ENCODE measurements at regions not wholly inside any gene's neighbourhood (a gene's known extent, or its start where the extent isn't known, plus 50 kb on each side); places are given as distances from the start of the nearest gene placed in this dataset.
A peak's percentile ranks its signal among the peaks of the same experiment; 100 is the strongest.
"Not testable (repeated sequence)": the region's sequence is repeated elsewhere in the genome, so short reads cannot be mapped to it uniquely, and the experiment has no call there.

GRCh38 chr4:38483628-38484027 is 180.4 kb upstream of the KLF3 start:
- not testable (repeated sequence) for DNase-seq

- peak; percentile 44 for DNase-seq
Measured at GRCh38 chr4:38489011-38489861, 174.8 kb upstream of the KLF3 start.

DNA sequence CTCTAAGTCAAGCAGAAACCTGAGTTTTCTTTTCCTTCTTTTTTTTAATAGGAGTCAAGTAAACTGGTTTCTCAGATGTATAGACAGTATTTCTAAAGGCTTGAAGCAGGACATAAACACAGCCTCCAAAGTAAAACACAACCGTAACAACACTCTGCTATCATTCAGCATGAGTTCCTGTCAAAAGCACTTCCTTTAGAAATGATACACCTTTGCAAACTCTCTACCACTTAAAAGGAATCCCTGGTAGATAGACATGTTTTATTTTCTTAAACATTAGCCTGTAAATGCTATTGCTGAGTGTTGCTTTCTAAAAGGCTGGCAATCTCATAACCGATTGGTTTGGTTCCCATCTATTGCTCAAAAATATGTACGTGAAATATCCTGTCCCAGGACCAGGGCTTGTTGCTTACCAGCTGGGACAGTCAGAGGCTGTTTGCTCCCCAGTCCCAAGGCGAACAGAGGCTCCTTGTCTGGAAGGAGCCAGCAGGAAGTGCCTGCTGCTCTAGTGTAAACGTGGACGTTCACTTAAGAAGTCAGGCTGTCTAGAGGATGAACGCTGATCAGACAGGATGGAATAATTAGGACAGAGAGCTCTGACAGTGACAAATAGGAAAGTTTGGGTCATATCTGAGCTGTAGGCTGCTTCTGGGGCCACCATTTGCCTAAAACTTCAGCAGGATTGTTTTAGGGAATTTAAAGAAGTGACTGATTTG is 173.9 kb upstream of the KLF3 start:
- DNase-seq = no peak

GRCh38 chr4:38490753-38491446 is 173.1 kb upstream of the KLF3 start:
- DNase-seq = no peak

GRCh38 chr4:38491854-38492478 is 172.0 kb upstream of the KLF3 start:
- DNase-seq = no peak

DNA sequence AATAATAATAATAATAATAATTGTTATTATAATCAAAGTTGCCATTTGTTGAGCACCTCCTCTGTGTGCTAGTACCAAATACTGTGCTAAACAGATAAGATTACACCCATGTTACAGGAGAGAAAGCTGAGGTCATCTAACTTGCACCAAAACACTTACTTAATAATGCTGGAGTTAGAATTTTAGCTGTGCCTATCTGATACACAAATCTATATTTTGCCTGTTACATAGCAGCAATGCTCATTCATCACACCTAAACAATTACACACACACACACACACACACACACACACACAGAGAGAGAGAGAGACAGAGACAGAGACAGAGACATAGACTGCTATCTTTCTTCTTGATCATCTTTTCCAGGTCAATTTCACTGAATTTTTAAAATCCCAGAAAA is 170.9 kb upstream of the KLF3 start:
- no peak for DNase-seq

DNA sequence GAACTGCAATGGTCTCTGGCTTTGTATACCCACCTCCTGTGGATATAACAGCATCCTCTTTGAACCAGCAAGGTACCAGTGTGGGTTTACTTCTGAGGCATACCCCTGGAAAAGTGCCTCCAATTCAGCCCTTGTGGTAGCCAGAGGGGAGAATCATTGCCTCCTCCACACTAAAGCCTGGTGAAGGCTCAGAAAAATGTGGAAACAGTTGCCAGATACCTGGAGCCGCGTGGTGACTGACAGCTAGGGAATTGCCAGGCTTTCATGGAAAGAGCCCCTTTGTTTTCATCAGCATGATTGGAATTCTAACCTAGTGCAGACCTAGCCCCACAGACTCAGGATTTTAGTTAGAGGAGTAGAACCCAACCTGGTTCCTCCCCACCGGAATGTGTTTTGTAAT is 168.6 kb upstream of the KLF3 start:
- DNase-seq = no peak

GRCh38 chr4:38497121-38497520 is 166.9 kb upstream of the KLF3 start:
- no peak for DNase-seq

- no peak for DNase-seq
Measured at GRCh38 chr4:38499101-38499500, 164.9 kb upstream of the KLF3 start.

- DNase-seq = no peak
Measured at GRCh38 chr4:38500433-38500832, 163.6 kb upstream of the KLF3 start.

- DNase-seq = no peak
Measured at GRCh38 chr4:38501698-38502097, 162.3 kb upstream of the KLF3 start.

GRCh38 chr4:38503689-38504395 is 160.2 kb upstream of the KLF3 start:
- DNase-seq = no peak

- DNase-seq = no peak
Measured at GRCh38 chr4:38504396-38504715, 159.6 kb upstream of the KLF3 start.

DNA sequence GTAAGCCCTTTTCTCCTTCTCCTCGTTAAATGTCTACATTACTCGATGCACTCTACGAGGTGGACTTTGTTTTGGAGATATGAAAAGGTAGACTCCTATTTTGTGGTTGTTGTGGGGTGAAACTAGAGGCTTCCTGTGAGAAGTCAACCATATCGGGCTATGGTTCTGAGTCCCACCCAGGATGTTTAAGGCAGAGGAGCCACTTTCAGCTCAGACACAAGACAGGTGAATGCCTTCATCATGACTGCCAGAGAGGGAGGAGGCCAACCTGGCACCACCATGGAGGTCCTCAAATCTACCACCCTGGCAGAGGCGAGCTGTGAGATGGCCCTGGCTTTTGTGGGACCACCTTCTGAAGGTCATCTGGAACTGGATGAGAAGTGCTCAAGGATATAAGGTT is 154.4 kb upstream of the KLF3 start:
- DNase-seq = no peak

GRCh38 chr4:38510201-38510600 is 153.8 kb upstream of the KLF3 start:
- DNase-seq = no peak

DNA sequence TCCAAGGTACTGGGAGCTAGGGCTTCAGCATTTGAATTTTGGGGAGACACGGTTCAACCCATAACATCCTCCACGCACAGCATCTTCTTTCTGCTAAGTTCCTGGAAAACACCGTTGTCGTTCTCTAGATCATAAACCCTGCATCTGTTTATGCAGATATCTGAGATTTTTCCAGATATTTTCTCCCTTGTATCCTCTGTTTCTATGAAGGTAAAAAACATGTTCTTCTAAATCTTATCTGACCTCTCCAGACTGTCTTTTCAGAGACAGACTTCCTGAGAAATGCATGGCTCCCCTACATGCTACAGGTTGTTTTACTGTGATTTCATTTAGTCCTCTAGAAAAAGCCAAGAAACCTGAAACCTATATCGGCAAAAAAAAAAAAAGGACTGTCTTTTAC is 152.3 kb upstream of the KLF3 start:
- no peak for DNase-seq

GRCh38 chr4:38512840-38513239 is 151.2 kb upstream of the KLF3 start:
- DNase-seq = no peak

GRCh38 chr4:38514465-38515146 is 149.4 kb upstream of the KLF3 start:
- no peak for DNase-seq

DNA sequence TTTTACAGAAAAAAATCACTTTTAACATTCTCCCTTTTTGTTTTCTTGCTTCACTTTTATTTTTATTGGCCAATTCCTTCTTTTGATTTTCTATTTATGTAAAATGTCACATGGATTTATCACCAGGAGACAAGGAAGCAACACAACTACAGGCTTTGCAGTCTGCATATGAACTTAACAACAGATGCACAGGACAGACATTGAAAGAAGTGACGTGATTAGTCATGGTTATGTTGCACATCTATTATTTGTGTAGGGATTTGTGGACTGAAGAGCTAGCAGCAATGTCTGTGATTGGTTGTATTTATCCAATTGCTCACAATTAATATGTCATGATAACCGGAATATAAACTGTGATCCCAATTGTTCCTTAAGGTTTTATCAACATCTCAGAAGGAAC is 147.8 kb upstream of the KLF3 start:
- DNase-seq = no peak

DNA sequence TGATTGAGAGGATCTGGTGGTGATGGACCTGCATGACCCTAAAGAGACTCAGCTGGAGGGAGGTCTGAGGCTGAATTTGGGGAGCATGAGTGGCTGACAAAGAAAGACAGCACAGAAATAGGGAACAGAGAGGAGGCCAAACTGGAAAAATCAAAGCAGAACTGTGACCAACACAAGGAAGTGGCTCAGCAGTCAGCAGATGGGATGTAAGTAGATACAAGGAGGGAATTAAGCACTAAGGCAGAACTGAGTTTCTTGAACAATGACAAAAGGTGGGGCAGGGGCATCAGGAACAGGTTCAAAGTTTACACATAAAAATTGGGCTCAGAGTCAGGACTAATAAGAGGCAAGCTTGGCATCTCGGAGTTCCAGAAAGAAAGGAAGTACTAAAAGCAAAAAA is 144.3 kb upstream of the KLF3 start:
- no peak for DNase-seq

- DNase-seq = no peak
Measured at GRCh38 chr4:38523054-38523453, 140.9 kb upstream of the KLF3 start.

Data from hindlimb muscle (tissue), 1 donor.